ENCODE measurements at regions not wholly inside any gene's neighbourhood (a gene's known extent, or its start where the extent isn't known, plus 50 kb on each side); places are given as distances from the start of the nearest gene placed in this dataset.

- H3K9me3 Mint-ChIP-seq, result peaks cover 69% of the 10 kb centered on the region
- H3K27ac ChIP-seq (ENCODE audit: low read depth), result no peak overlapping the region
- no peaks in the 10 kb centered on the region for H4K20me1 ChIP-seq (replicated peaks; ENCODE audit: insufficient read depth)
- ATAC-seq (no peak), DNase-seq (ENCODE audit: low spot score) (no peak)
- no peaks in the 10 kb centered on the region for H3F3A ChIP-seq (replicated peaks; ENCODE audit: low read depth)
- TF ChIP-seq ZNF331 (CRISPR knock-in tag; IDR thresholded peaks at IDR 0.05; ENCODE audit: low read depth) (no peak), CTCF (conservative IDR thresholded peaks at IDR 0.05; ENCODE audit: low read depth in 2 of 2) (no peak), ZNF462 (CRISPR knock-in tag; IDR thresholded peaks at IDR 0.05) (no peak), CREB1 (CRISPR knock-in tag; IDR thresholded peaks at IDR 0.05; ENCODE audit: low read depth) (no peak), NANOG (IDR thresholded peaks at IDR 0.05; ENCODE audit: borderline replicate concordance) (no peak), ZNF114 (CRISPR knock-in tag; IDR thresholded peaks at IDR 0.05) (no peak), JUNB (IDR thresholded peaks at IDR 0.05; ENCODE audit: unreplicated experiment) (no peak), POLR2AphosphoS5 (IDR thresholded peaks at IDR 0.05; ENCODE audit: low read depth) (no peak), REST (IDR thresholded peaks at IDR 0.05; ENCODE audit: unreplicated experiment) (no peak), ETS1 (IDR thresholded peaks at IDR 0.05) (no peak), EZH2 (IDR thresholded peaks at IDR 0.05; ENCODE audit: low read depth, unreplicated experiment) (no peak), EZH2phosphoT487 (IDR thresholded peaks at IDR 0.05; ENCODE audit: unreplicated experiment) (no peak)
- H3K9me2 ChIP-seq (ENCODE audit: insufficient read depth), result no peaks in the 10 kb centered on the region
- no peaks in the 10 kb centered on the region for H3K4me1 ChIP-seq (ENCODE audit: insufficient read depth)
- peaks cover 5% of the 10 kb centered on the region; the same call in 2 of the 3 replicates for H3K36me3 Mint-ChIP-seq (ENCODE audit: low read depth)
- H3K79me2 ChIP-seq (replicated peaks; ENCODE audit: insufficient read depth), result no peaks in the 10 kb centered on the region
- H3K4me3 Mint-ChIP-seq, result no peak overlapping the region
- peaks cover 2% of the 10 kb centered on the region for H3K27me3 Mint-ChIP-seq (ENCODE audit: insufficient read depth, low read depth, poor library complexity)
- H2AFZ ChIP-seq, result no peak overlapping the region
- no peaks in the 10 kb centered on the region for H3K27me3 ChIP-seq (ENCODE audit: insufficient read depth)
- no peaks in the 10 kb centered on the region for H3K4me1 Mint-ChIP-seq
- no peaks in the 10 kb centered on the region for H3K36me3 ChIP-seq (ENCODE audit: insufficient read depth)
- H3K27ac Mint-ChIP-seq, result no peak overlapping the region
- no peak overlapping the region for H3K4me2 ChIP-seq
- no peak overlapping the region for H3K4me3 ChIP-seq
Observed at GRCh38 chrX:55335296-55335695, 70.6 kb upstream of the PAGE3 start.

Measured in GM23338 (cell line).